ENCODE measurements at regions not wholly inside any gene's neighbourhood (a gene's known extent, or its start where the extent isn't known, plus 50 kb on each side); places are given as distances from the start of the nearest gene placed in this dataset.

DNA sequence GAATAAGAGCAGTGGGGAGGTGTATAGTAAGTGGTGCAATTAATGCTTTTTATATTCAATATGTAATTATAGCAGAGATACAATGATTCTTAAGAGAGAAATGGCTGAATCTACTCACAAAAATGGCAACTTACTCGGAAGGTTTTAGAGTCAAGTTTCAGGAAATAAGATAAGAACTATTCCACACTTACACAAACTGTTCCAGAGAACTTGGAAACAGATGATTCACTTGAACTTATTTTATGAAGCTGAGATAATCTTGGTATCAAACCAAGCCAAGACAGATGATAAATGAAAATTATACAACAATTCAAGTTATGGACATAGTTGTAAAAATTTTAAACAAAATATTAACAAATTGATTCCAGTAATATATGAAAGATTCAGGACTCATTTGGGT lies 311.3 kb upstream of the HS3ST1 start (continued):
- TF ChIP-seq, protein P1, sequence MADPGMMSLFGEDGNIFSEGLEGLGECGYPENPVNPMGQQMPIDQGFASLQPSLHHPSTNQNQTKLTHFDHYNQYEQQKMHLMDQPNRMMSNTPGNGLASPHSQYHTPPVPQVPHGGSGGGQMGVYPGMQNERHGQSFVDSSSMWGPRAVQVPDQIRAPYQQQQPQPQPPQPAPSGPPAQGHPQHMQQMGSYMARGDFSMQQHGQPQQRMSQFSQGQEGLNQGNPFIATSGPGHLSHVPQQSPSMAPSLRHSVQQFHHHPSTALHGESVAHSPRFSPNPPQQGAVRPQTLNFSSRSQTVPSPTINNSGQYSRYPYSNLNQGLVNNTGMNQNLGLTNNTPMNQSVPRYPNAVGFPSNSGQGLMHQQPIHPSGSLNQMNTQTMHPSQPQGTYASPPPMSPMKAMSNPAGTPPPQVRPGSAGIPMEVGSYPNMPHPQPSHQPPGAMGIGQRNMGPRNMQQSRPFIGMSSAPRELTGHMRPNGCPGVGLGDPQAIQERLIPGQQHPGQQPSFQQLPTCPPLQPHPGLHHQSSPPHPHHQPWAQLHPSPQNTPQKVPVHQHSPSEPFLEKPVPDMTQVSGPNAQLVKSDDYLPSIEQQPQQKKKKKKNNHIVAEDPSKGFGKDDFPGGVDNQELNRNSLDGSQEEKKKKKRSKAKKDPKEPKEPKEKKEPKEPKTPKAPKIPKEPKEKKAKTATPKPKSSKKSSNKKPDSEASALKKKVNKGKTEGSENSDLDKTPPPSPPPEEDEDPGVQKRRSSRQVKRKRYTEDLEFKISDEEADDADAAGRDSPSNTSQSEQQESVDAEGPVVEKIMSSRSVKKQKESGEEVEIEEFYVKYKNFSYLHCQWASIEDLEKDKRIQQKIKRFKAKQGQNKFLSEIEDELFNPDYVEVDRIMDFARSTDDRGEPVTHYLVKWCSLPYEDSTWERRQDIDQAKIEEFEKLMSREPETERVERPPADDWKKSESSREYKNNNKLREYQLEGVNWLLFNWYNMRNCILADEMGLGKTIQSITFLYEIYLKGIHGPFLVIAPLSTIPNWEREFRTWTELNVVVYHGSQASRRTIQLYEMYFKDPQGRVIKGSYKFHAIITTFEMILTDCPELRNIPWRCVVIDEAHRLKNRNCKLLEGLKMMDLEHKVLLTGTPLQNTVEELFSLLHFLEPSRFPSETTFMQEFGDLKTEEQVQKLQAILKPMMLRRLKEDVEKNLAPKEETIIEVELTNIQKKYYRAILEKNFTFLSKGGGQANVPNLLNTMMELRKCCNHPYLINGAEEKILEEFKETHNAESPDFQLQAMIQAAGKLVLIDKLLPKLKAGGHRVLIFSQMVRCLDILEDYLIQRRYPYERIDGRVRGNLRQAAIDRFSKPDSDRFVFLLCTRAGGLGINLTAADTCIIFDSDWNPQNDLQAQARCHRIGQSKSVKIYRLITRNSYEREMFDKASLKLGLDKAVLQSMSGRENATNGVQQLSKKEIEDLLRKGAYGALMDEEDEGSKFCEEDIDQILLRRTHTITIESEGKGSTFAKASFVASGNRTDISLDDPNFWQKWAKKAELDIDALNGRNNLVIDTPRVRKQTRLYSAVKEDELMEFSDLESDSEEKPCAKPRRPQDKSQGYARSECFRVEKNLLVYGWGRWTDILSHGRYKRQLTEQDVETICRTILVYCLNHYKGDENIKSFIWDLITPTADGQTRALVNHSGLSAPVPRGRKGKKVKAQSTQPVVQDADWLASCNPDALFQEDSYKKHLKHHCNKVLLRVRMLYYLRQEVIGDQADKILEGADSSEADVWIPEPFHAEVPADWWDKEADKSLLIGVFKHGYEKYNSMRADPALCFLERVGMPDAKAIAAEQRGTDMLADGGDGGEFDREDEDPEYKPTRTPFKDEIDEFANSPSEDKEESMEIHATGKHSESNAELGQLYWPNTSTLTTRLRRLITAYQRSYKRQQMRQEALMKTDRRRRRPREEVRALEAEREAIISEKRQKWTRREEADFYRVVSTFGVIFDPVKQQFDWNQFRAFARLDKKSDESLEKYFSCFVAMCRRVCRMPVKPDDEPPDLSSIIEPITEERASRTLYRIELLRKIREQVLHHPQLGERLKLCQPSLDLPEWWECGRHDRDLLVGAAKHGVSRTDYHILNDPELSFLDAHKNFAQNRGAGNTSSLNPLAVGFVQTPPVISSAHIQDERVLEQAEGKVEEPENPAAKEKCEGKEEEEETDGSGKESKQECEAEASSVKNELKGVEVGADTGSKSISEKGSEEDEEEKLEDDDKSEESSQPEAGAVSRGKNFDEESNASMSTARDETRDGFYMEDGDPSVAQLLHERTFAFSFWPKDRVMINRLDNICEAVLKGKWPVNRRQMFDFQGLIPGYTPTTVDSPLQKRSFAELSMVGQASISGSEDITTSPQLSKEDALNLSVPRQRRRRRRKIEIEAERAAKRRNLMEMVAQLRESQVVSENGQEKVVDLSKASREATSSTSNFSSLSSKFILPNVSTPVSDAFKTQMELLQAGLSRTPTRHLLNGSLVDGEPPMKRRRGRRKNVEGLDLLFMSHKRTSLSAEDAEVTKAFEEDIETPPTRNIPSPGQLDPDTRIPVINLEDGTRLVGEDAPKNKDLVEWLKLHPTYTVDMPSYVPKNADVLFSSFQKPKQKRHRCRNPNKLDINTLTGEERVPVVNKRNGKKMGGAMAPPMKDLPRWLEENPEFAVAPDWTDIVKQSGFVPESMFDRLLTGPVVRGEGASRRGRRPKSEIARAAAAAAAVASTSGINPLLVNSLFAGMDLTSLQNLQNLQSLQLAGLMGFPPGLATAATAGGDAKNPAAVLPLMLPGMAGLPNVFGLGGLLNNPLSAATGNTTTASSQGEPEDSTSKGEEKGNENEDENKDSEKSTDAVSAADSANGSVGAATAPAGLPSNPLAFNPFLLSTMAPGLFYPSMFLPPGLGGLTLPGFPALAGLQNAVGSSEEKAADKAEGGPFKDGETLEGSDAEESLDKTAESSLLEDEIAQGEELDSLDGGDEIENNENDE (IDR thresholded peaks at IDR 0.05; ENCODE audit: insufficient replicate concordance, low read length): no peak
- TF ChIP-seq KDM4A (IDR thresholded peaks at IDR 0.05; ENCODE audit: low read depth, low read length, severe bottlenecking): no peak
- TF ChIP-seq TAF1 (IDR thresholded peaks at IDR 0.05; ENCODE audit: low read depth, low read length): no peak
